NCI-H2196 (cell line): ENCODE measurements at regions not wholly inside any gene's neighbourhood (a gene's known extent, or its start where the extent isn't known, plus 50 kb on each side); places are given as distances from the start of the nearest gene placed in this dataset.

ENCODE experiments used
- DNase-seq: peaks from one replicate; lab custom pipeline; 2025; ENCODE audit not compliant: unreplicated experiment; lab: John Stamatoyannopoulos, UW

GRCh38 chr5:174282391-174282790, 236.9 kb downstream of the NSG2 start:
- no peak for DNase-seq

DNA sequence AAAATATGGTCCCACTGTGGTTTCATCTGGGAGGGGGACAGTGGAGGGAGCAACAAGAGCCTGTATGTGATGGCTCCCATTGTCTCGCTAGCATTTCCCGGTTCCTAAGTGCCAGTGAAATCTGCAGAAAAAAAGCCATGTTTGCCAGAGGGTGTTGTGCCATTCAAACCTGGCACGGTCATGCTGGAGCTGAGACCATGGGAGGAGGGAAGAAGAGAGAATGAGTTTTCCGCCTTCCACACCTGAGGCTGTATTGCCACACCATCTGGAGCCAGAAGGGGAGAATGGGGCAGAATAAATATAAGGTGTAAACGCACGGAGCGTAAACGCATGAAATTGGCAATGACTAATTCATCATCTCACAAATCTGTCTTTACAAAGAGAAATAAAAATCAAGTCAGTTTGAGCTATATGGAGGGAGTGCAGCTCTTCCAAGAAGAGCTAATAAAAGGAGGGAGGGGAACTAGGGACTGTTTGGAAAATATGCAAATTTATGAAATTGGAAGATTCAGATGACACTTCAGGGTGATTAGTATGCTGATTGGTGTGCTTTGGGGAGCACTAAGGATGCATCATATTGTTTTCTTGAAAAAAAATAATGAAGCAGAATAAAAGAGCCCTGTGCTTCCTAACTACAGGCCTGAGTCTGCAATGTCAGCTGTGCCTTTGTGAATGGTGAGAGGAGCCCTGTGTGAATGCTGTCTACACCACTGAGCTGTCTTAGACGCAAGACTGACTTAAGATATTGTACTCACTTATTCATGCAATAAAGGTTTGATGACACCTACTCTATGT, 237.9 kb downstream of the NSG2 start:
- DNase-seq: no peak

DNA sequence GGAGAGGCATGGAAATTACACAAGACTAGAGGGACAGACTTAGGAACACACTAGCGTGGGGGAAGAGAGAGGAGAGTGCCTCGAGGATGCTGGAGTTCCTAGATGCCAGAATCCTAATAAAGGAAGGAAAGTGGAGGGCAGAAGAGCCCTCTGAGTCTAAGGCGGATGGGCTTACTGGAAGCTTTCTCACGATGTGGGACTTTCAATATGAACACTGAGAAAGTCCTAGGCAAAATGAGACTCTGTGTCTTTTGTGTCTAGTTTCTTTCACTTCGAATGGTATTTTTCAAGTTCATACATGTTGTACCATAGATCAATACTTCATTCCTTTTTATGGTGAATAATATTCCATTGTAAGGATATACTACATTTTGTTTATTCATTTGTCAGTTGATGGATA, 239.4 kb downstream of the NSG2 start:
- DNase-seq: no peak

DNA sequence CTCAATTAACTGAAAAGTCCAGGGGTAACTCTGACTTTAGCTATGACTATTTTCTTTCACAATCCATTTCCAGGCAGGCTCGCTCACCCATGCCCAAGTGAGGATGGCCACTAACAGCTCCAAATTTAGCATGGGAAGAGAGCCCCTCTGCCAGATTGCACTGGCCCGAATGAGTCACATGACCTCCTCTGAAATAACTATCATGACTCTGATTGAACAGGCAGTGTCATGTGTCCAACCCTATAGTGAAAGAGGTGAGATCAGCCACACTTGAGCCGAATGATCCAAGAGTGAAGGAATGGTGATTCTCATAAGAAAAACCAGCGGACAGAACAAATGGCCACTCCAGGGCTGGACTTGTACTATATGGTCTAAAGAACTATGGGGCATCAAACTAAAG, 242.3 kb downstream of the NSG2 start:
- DNase-seq: no peak

DNA sequence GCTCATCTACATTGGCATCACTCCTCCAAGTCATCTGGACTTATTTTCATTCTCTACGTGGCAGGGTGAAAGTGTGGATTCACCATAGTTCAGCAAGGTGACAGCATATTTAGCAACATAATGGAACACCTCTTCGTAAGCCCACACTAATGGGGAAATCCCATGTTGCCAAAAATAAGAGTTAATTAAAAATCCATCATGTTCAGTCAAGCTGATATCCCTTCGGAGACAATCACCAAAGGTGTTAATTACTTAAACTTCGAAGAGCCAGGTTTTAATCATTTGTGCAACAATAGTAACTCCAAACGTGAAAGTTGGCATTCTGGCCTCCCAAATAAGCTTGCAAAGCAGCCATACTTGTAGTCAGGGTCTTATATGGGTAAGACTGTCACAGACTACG, 242.9 kb downstream of the NSG2 start:
- DNase-seq: no peak

- no peak for DNase-seq
These were observed 245.7 kb downstream of the NSG2 start for GRCh38 chr5:174291162-174291561.

- no peak for DNase-seq
These were observed 246.8 kb downstream of the NSG2 start for GRCh38 chr5:174292348-174292747.

DNA sequence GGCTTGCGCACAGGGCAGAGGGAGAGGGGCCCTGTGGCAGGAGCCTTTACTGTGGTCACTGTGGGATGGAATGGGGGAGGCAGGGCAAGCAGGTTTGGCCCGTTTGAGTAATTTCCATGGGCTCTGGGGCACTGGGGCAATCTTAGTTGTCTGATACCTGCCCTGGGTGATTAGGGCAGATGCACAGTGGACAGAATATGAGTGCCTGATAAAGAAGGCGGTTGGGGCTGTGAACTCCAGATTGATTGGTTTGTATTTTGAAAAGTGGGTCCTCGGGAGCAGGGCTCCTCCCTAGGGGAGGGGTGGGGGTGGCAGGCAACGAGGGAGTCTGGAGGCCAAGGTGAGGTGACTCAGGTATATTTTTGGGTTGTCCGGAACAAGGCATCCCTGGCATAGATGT, 247.5 kb downstream of the NSG2 start:
- DNase-seq: no peak

DNA sequence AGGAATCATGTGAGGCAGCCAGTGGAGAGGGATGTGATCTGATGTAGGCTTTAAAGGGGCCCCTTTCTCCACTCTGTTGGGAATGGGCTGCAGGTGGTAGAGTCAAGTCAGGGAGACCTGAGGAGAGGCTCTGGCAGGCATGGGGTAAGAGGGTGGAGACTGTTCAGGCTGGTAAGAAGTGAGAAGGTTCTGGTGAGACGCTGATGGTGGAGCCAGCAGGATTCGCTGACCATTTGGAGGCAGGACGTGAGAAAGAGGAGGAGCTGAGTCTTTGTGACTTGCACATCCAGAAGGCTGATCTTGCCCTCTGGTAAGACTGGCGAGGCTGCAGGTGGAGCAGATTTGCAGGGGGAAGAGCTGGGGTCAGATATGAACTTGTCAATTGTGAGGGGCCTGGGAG, 248.0 kb downstream of the NSG2 start:
- no peak for DNase-seq

- no peak for DNase-seq
These were observed 249.6 kb downstream of the NSG2 start for GRCh38 chr5:174294891-174295620.

GRCh38 chr5:174295702-174296436, 250.4 kb downstream of the NSG2 start:
- no peak for DNase-seq

- no peak for DNase-seq
These were observed 254.8 kb downstream of the NSG2 start for GRCh38 chr5:174300118-174300940.

DNA sequence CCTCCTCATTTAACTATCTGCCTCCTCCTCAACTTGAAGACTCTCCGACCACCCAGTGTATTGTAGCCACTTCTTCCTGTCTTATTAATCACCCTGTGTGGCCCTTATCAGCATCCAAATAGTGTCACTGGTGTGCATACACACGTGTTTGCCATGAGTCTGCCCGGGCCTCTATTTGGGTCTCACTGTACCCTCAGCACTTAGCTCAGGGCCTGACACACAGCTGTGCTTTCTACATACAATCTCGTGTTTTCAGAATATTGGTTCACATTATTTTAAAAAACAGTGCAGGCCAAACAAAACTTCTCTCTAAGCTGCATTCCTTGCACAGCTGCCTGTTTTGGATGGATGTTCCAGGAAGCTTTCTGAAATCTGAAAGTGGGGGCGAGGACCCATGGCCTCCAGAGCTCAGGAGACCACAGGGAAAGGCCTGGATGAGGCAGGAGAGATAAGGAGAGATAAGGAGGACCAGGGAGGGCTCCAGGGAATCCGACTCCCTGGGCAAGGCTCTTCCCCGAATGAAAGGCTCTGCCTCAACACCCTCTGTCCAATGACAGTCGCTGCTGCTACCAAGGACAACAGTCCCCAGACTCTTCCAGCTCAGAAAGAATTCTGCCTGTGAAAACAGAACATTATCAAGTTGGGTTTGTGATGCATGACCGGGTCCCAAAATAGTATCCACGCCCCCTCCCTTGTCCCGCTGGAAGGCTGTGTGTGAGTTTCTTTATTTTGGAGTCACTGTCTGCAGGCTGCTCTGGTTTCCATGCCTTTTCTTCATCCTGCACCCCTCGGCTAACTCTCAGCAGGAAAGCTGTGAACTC, 255.6 kb downstream of the NSG2 start:
- no peak for DNase-seq

DNA sequence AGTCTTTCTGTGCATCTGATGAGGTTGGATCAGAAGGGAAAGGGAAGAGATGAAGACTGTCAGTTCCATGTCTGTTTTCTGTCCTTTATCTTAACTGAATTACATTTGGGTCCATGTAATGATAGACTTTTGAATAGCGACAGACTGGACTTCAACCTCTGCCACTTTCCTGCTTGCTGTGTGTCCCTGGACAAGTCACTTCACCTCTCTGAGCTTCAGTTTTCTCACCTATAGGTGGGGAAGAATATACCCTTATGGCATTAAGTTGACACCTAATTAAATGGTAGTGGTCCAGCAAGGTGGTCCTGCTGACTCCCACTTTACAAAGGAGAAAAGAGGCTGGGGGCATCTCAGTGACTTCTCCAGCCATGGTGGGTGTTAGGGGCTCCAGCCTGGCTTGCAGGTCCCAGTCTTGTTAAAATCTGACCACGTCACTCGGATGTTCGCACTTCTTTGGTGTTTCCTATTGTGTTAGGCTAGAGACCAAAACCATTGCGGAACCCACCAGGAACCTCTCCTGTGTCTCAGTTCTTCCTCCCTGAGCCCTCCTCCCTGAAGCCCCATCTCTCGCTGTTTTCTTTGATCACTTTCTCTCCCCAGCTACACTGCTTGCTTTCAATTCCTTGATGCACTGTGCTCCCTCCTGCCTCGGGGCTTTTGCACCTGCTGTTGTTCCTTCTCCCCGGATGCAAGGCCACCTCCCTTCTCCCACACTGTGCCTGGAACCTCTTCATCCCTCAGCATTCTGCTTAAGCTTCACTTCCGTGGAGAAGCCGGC, 256.5 kb downstream of the NSG2 start:
- no peak for DNase-seq

- DNase-seq: no peak
These were observed 257.5 kb downstream of the NSG2 start for GRCh38 chr5:174303035-174303434.

DNA sequence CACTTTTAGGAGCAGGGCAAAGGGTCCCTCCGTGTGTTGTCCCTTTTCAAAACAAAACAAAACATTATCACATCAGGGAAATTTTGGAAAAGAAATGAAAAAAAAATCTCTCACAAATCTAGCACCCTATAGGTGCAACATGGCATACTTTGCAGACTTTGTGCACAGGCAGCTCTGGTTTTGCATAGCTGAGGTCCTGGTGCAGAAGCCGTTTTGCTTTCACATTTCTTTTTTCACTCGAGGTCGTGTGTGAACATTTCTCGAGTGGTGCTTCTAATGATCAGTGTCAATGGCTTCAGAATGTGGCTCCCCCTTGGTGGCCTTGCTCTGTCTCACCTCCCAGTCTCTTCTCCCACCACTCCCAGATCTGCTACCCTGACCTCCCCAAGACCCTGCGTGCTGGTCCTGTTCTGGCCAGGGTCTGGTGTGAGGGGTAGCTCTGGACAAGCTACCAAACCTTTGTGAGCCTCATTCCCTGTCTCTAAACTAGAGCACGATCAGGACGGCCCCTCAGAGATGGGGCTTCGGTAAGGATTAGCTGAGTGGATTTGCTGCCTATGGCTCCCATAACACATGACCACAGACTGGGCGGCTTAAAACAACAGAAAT, 258.0 kb downstream of the NSG2 start:
- no peak for DNase-seq

DNA sequence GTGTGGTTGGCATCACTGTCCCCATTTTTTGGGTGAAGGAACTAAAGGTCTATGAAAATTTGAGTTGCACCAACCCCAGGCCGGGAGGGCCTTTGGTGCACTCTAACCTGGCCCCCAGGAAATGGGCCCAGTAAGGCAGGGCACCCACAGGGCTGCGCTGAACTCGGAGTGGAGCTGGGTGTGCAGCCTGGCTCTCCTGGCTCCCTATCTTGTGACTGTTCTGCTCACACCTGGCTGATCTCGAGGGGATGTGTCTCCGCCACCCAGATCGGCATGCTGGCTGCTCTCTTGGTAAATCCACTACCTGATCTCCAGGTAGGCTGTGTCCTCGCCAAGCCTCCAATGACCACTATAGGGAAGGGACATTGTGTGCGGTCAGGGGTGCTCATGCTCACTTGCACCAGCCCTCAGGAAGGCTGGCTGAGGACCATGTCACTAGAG, 259.8 kb downstream of the NSG2 start:
- no peak for DNase-seq

DNA sequence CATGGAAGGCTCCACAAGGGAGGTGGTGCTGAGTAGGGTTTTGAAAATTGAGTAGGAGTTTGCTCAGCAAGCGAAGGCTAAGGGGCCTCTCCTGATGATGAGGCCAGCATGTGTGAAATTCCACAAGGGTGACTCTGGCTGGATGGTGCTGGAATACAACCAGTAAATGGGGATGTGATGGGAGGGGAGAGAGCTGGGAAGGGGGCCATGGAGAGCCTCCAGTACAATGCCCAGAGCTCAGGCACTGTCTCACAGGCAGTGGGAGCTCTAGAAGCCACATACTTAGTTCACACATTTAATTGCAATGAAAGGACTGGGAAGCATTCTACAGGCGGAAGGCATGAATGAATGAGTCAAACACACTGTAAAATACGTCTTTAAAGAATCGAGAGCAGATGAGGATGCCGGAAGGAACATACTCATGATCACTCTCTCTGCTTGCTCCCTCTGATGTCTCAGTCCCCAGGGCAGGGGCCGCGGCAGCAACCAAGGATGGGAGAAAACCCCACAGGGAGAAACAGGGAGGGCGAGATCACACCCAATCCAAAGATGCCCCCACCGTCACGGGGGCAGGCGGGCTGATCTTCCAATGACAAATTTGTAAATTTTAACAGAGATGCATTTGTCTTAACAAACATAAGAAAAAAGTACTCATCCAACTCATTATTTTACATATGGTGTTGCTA, 261.0 kb downstream of the NSG2 start:
- DNase-seq: no peak
